Lower lobe of right lung (tissue), 2 donors: ENCODE measurements at regions not wholly inside any gene's neighbourhood (a gene's known extent, or its start where the extent isn't known, plus 50 kb on each side); places are given as distances from the start of the nearest gene placed in this dataset.
"Not testable (repeated sequence)": the region's sequence is repeated elsewhere in the genome, so short reads cannot be mapped to it uniquely, and the experiment has no call there.

Experiments
- ATAC-seq, 2 donors: fragments of 200-7000 bp; cut with Tn5 transposase; one replicate each; pipeline ENCODE4 v1.9.1; 2020 to 2022; ENCODE audit warnings: mild to moderate bottlenecking in 2 of 2, moderate library complexity in 2 of 2
- DNase-seq: peaks from one replicate; pipeline ENCODE4 v3.0.0-alpha.2; 2020
- H3K27ac ChIP-seq: fragments of 200-600 bp; one replicate; pipeline ENCODE4 v1.8.0; 2022
- H3K27me3 ChIP-seq: fragments of 200-600 bp; one replicate; pipeline ENCODE4 v1.8.0; 2022; ENCODE audit warnings: low read depth
- H3K36me3 ChIP-seq: fragments of 200-600 bp; one replicate; pipeline ENCODE4 v1.8.0; 2022; ENCODE audit warnings: mild to moderate bottlenecking
- H3K4me1 ChIP-seq: fragments of 200-600 bp; one replicate; pipeline ENCODE4 v1.8.0; 2022
- H3K4me3 ChIP-seq: fragments of 200-600 bp; one replicate; pipeline ENCODE4 v1.8.0; 2022; ENCODE audit warnings: mild to moderate bottlenecking
- H3K9me3 ChIP-seq: fragments of 200-600 bp; one replicate; pipeline ENCODE4 v1.8.0; 2022
- intact Hi-C: fragments of 100-400 bp; cut with DNase I; formaldehyde crosslinking; loops from one replicate; pipeline ENCODE4 v1.11.0; 2022
- TF ChIP-seq, protein P1 (sequence below): fragments of 200-600 bp; IDR thresholded peaks from one replicate; pipeline ENCODE4 v1.8.0; 2022; ENCODE audit warnings: antibody characterized with exemption, mild to moderate bottlenecking
- donor health status: DM: no; HTN: yes; CAD: no; lungs with severe emphysema.

DNA sequence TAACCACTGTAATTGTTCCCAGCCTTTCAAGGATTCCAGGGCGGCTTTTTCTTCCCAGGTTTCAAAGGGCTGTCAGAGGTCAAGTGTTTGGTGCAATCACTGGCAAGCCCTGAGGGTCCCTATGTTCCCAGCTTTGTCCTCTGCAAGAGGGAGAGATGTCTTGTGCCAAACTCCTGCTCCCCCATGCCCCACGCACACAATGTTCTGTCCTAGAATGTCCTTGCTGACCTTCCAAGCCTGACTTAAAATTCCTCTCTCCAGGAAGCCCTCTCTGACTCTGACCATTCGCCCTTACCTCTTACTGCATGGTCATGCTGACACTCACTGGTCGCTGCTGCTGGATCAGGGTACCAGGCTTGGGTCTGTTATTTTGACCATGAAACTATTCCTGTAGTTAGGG, 152.5 kb upstream of the KCND3 start:
- Histone ChIP-seq H3K27me3 (peaks cover 3% of the 10 kb centered on the region), H3K36me3 (no peaks in the 10 kb centered on the region), H3K4me3 (no peak overlapping the region), H3K4me1 (no peaks in the 10 kb centered on the region), H3K27ac (no peak overlapping the region), H3K9me3 (no peaks in the 10 kb centered on the region)
- ATAC-seq (no peak), DNase-seq (no peak)
- intact Hi-C loops: no loop called here
- TF ChIP-seq, protein P1, sequence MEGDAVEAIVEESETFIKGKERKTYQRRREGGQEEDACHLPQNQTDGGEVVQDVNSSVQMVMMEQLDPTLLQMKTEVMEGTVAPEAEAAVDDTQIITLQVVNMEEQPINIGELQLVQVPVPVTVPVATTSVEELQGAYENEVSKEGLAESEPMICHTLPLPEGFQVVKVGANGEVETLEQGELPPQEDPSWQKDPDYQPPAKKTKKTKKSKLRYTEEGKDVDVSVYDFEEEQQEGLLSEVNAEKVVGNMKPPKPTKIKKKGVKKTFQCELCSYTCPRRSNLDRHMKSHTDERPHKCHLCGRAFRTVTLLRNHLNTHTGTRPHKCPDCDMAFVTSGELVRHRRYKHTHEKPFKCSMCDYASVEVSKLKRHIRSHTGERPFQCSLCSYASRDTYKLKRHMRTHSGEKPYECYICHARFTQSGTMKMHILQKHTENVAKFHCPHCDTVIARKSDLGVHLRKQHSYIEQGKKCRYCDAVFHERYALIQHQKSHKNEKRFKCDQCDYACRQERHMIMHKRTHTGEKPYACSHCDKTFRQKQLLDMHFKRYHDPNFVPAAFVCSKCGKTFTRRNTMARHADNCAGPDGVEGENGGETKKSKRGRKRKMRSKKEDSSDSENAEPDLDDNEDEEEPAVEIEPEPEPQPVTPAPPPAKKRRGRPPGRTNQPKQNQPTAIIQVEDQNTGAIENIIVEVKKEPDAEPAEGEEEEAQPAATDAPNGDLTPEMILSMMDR: no peak

DNA sequence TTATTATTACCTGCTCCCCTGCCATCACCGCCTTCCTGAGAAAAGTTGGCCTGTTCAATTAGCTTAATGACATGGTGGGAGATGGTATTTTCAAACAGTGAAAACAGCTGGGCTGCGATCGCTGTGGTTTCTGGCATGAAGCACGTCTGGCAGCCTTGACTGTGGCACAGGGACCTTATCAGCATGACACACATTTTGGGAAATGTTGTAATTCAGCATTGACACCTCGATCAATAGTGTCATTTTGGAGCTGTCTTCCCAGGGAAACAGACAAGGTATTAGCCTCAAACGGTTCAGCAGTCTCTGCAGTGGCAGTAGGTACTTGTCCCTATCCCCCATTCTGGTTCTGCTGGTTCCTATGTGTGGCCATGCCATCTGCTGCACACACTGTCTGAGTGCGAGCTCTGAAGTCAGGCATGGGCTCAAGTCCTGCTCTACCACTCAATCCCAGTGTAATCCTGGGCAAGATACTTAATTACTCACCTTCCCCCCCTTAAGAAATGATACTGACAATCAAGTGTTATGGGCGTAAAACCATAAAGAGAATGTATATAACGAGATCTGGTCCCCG, 154.5 kb upstream of the KCND3 start:
- peaks cover 3% of the 10 kb centered on the region for H3K27me3 ChIP-seq
- H3K36me3 ChIP-seq: no peaks in the 10 kb centered on the region
- ATAC-seq (no peak), DNase-seq (no peak)
- peaks cover 2% of the 10 kb centered on the region for H3K9me3 ChIP-seq
- intact Hi-C loops: no loop called here
- no peaks in the 10 kb centered on the region for H3K4me1 ChIP-seq
- TF ChIP-seq, protein P1: no peak
- H3K4me3 ChIP-seq: no peak overlapping the region
- no peak overlapping the region for H3K27ac ChIP-seq

DNA sequence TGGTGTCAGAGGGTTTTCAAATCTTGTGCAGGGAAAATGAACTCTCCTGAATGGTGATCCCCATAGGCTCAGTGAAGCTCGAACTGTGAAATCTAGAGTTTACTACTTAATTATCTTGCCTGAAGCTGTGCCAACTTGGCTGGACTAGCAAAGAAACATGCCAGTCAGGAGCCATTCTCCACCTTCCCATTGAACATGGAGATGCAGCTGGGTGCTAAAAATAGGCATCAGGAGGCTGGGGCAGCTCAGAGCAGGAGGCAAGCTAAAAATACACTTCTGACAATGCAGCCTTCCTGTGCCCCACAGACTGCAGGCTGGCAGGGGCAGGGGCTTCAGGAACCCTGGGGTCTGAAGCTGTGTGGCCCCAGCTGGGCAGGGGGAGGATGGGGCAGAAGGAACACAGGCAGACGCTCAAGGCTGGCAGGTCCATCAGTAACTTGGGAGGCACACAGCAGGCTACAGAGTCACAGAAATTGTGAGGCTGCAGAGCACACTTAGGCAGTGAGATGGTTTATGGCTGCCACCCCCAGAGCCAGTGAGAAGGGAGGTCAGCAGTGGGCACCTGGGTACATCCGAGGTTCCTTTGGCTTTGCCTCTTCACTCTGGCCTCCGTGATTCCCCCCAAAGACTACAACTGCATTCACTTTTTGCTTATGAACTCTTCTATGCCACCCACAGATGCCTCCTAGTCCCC, 155.4 kb upstream of the KCND3 start:
- H3K4me3 ChIP-seq: no peak overlapping the region
- peaks cover 11% of the 10 kb centered on the region for H3K9me3 ChIP-seq
- H3K27me3 ChIP-seq: peaks cover 3% of the 10 kb centered on the region
- intact Hi-C loops: no loop called here
- no peaks in the 10 kb centered on the region for H3K36me3 ChIP-seq
- ATAC-seq: no peak
- no peak overlapping the region for H3K27ac ChIP-seq
- no peak for DNase-seq
- TF ChIP-seq, protein P1: no peak
- no peaks in the 10 kb centered on the region for H3K4me1 ChIP-seq

DNA sequence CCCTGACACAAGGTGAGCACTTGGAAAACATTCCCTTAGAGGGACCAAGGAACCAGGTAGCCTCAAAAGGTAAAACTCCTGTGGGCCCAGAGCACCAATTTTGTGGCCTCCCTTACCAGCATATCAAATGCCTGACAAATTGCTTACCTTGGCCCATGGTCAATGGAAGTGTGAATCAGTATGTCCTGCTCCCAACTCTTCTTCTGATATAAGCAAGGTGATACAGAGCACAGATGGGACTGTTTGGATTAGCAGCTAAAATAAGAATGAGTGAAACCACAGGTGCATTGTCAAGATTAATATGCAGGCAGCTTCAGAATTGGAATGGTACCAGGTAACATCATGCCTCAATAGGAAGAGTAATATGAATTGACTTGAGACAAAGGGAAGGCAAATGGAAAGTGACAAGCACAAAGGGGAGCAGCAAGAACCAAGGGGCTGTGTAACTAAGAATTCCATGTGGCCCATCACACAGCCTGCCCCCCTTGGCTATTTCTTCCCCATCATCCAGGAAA, 156.8 kb upstream of the KCND3 start:
- peaks cover 12% of the 10 kb centered on the region for H3K9me3 ChIP-seq
- intact Hi-C loops: no loop called here
- ATAC-seq: no peak

DNA sequence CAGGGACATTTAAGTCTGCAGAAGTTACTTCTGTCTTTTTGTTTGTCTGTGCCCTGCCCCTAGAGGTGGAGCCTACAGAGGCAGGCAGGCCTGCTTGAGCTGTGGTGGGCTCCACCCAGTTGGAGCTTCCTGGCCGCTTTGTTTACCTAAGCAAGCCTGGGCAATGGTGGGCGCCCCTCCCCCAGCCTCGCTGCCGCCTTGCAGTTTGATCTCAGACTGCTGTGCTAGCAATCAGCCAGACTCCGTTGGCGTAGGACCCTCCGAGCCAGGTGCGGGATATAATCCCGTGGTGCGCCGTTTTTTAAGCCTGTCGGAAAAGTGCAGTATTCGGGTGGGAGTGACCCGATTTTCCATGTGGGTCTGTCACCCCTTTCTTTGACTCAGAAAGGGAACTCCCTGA, 170.7 kb upstream of the KCND3 start:
- DNase-seq, H3K4me3 ChIP-seq, H3K36me3 ChIP-seq, H3K27ac ChIP-seq, ATAC-seq, H3K9me3 ChIP-seq, H3K4me1 ChIP-seq, intact Hi-C loops, H3K27me3 ChIP-seq: not testable (repeated sequence)

More for the DNA sequence above, 156.8 kb upstream of the KCND3 start:
- DNase-seq: no peak
- Histone ChIP-seq H3K27me3 (peaks cover 3% of the 10 kb centered on the region), H3K27ac (no peak overlapping the region), H3K4me1 (no peaks in the 10 kb centered on the region), H3K36me3 (no peaks in the 10 kb centered on the region), H3K4me3 (no peak overlapping the region)
- TF ChIP-seq, protein P1: no peak

DNA sequence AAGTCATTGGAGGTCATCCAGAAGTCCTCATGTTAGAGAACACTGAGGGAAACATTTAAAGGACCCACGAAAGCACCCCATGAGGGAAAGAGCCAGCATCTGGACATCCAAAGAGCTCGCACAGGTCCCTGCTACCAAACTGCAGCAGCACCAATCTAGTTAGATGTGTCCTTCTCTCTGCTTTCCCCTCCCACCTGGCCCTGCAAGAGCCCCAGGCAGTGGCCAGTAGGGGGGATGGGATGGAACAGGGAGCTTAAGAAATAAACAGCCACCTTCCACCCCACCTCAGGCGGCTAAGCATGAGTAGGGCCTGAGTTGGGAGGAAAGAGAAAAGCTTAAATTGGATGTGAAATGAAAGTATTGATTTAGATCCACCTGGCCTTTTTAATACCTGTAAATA, 175.9 kb upstream of the KCND3 start:
- DNase-seq: no peak
- Histone ChIP-seq H3K9me3 (no peaks in the 10 kb centered on the region), H3K27ac (no peak overlapping the region), H3K36me3 (no peaks in the 10 kb centered on the region), H3K4me1 (no peaks in the 10 kb centered on the region), H3K4me3 (no peak overlapping the region), H3K27me3 (no peaks in the 10 kb centered on the region)
- ATAC-seq: no peak
- TF ChIP-seq, protein P1: no peak
- intact Hi-C loops: no loop called here
